ENCODE measurements at regions not wholly inside any gene's neighbourhood (a gene's known extent, or its start where the extent isn't known, plus 50 kb on each side); places are given as distances from the start of the nearest gene placed in this dataset.

DNA sequence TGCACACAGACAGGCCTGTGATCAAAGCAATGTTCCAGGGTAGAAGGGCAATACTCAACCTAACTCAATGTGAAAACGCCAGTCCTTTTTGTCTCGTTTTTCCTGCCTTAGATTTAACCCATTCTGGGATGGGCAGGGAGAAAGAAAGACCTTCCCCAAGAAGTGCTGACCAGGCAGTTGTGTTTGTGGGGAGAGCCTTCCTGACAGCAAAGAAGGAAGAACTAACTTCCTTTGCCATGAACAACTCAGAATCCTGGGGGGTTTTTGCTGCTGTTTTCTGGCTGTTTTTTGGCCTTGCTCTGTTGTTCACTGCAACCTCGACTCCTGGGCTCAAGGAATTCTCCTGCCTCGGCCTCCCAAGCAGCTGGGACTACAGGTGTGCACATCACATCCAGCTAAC is 112.0 kb upstream of the RAB4A start:
- H3K27ac Mint-ChIP-seq (ENCODE audit: unreplicated experiment): no peak overlapping the region
- H3K9me3 Mint-ChIP-seq: no peaks in the 10 kb centered on the region
- DNase-seq (ENCODE audit: low read depth, low spot score): no peak
- H3K4me3 Mint-ChIP-seq: no peak overlapping the region
- no peaks in the 10 kb centered on the region for H3K27me3 Mint-ChIP-seq (ENCODE audit: low read depth)
- no peaks in the 10 kb centered on the region for H3K4me1 Mint-ChIP-seq
- H3K36me3 Mint-ChIP-seq (ENCODE audit: low read depth): no peaks in the 10 kb centered on the region
- no peak for TF ChIP-seq CTCF (conservative IDR thresholded peaks at IDR 0.05)

DNA sequence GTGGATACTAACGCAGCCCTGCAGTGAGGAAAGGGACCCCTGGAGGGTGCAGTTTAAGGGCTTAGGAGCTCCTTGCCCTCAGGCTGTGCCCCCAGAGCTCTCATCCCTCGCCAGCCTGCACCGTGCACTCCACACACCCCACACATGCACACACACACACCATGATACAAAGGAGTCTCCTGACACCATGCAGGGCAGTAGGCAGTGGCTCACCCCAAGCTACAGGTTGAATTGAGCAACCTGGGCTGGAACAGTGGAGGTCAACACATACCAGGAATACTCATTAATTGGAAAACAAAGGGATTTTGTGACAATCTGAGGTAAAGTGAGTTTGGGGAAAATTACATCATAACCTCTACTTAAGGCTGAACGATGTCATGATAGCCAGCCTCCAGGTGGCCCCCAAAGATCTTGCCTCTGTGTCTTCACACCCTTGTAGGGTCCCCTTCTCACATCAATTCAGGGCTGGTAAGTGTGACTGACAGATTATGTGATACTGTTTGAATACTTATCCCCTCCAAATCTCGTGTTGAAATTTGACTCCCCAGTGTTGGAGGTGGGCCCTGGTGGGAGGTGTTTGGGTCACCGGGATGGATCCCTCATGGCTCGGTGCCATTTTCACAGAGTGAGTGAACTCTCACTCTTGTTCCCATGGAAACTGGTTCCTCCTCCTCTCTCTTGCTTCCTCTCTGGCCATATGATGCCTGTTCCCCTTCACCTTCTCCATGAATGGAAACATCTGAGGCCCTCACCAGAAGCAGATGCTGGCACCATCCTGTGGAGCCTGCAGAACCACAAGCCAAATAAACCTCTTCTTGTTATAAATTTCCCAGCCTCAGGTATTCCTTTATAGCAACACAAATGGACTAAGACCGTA is 111.0 kb upstream of the RAB4A start:
- no peak for DNase-seq (ENCODE audit: low read depth, low spot score)
- Mint-ChIP-seq H3K4me3 (no peak overlapping the region), H3K27me3 (ENCODE audit: low read depth) (no peaks in the 10 kb centered on the region), H3K27ac (ENCODE audit: unreplicated experiment) (no peak overlapping the region), H3K9me3 (no peaks in the 10 kb centered on the region), H3K36me3 (ENCODE audit: low read depth) (no peaks in the 10 kb centered on the region), H3K4me1 (peaks cover 4% of the 10 kb centered on the region)
- TF ChIP-seq CTCF (conservative IDR thresholded peaks at IDR 0.05): no peak

GRCh38 chr1:229161740-229162139 is 109.2 kb upstream of the RAB4A start:
- H3K4me3 Mint-ChIP-seq: no peak overlapping the region
- DNase-seq (ENCODE audit: low read depth, low spot score): no peak
- no peaks in the 10 kb centered on the region for H3K9me3 Mint-ChIP-seq
- H3K27me3 Mint-ChIP-seq (ENCODE audit: low read depth): no peaks in the 10 kb centered on the region
- no peak overlapping the region for H3K27ac Mint-ChIP-seq (ENCODE audit: unreplicated experiment)
- H3K4me1 Mint-ChIP-seq: peaks cover 13% of the 10 kb centered on the region
- TF ChIP-seq CTCF (conservative IDR thresholded peaks at IDR 0.05): no peak
- no peaks in the 10 kb centered on the region for H3K36me3 Mint-ChIP-seq (ENCODE audit: low read depth)

DNA sequence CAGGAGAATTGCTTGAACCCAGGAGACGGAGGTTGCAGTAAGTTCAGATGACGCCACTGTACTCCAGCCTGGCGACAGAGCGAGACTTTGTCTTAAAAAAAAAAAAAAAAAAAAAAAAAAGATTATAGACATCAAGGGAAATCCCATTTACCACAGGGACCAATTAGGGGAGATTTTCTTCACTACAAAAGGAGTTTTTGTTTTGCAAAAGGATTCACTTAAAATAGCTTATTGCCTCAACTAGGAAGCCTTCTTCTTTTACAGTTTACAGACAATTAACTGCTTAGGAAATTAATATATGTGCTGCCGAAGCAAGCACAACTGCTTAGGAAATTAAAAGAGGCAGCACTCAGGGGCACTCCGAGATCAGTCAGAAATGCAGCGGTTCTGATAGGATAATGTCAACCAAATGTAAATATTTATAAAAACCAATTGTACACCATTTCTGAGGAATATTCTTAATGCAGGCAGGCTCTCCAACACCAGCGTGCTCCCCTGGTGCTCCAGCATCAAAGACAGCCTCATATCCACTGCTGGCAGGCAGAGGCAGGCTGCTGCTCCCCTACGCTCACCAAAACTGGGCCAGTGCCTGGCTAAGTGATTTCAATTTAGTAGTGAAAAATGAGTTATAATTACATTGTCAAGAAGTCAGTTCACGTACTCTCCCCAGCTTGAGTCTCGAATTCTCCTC is 107.9 kb upstream of the RAB4A start:
- H3K4me3 Mint-ChIP-seq: no peak overlapping the region
- no peaks in the 10 kb centered on the region for H3K9me3 Mint-ChIP-seq
- TF ChIP-seq CTCF (conservative IDR thresholded peaks at IDR 0.05): no peak
- DNase-seq (ENCODE audit: low read depth, low spot score): no peak
- no peaks in the 10 kb centered on the region for H3K36me3 Mint-ChIP-seq (ENCODE audit: low read depth)
- H3K27me3 Mint-ChIP-seq (ENCODE audit: low read depth): no peaks in the 10 kb centered on the region
- H3K27ac Mint-ChIP-seq (ENCODE audit: unreplicated experiment): no peak overlapping the region
- peaks cover 13% of the 10 kb centered on the region for H3K4me1 Mint-ChIP-seq

- H3K36me3 Mint-ChIP-seq (ENCODE audit: low read depth): no peaks in the 10 kb centered on the region
- H3K9me3 Mint-ChIP-seq: no peaks in the 10 kb centered on the region
- DNase-seq (ENCODE audit: low read depth, low spot score): no peak
- no peak overlapping the region for H3K4me3 Mint-ChIP-seq
- no peak for TF ChIP-seq CTCF (conservative IDR thresholded peaks at IDR 0.05)
- H3K27me3 Mint-ChIP-seq (ENCODE audit: low read depth): no peaks in the 10 kb centered on the region
- peaks cover 13% of the 10 kb centered on the region for H3K4me1 Mint-ChIP-seq
- H3K27ac Mint-ChIP-seq (ENCODE audit: unreplicated experiment): no peak overlapping the region
Observed at GRCh38 chr1:229164348-229164747, 106.6 kb upstream of the RAB4A start.

Measured in neural crest cell (in vitro differentiated cells).